ENCODE measurements at regions not wholly inside any gene's neighbourhood (a gene's known extent, or its start where the extent isn't known, plus 50 kb on each side); places are given as distances from the start of the nearest gene placed in this dataset.

GRCh38 chr12:123092866-123093265, 58.0 kb downstream of the PITPNM2 start:
- Histone ChIP-seq H3K4me1 (no peaks in the 10 kb centered on the region), H3K27ac (no peak overlapping the region), H3K79me2 (peaks cover 31% of the 10 kb centered on the region), H3K9me3 (ENCODE audit: control insufficient read depth, low read length) (no peaks in the 10 kb centered on the region), H3K9ac (no peak overlapping the region), H2AFZ (no peak overlapping the region), H3K4me2 (ENCODE audit: low read length) (no peak overlapping the region), H3K36me3 (ENCODE audit: control insufficient read depth, insufficient read depth, low read length) (no peaks in the 10 kb centered on the region), H3K27me3 (ENCODE audit: control insufficient read depth, insufficient read depth, low read length) (no peaks in the 10 kb centered on the region), H3K4me3 (ENCODE audit: low read depth, low read length) (no peak overlapping the region)
- no peak for TF ChIP-seq CTCF (IDR thresholded peaks at IDR 0.05)

GRCh38 chr12:123091230-123092150, 59.4 kb downstream of the PITPNM2 start:
- H3K36me3 ChIP-seq (ENCODE audit: control insufficient read depth, insufficient read depth, low read length) = no peaks in the 10 kb centered on the region
- H3K9me3 ChIP-seq (ENCODE audit: control insufficient read depth, low read length) = no peaks in the 10 kb centered on the region
- H3K4me1 ChIP-seq = no peaks in the 10 kb centered on the region
- H3K27ac ChIP-seq = no peak overlapping the region
- H3K9ac ChIP-seq = no peak overlapping the region
- H3K4me3 ChIP-seq (ENCODE audit: low read depth, low read length) = no peak overlapping the region
- H3K4me2 ChIP-seq (ENCODE audit: low read length) = no peak overlapping the region
- H2AFZ ChIP-seq = no peak overlapping the region
- H3K79me2 ChIP-seq = peaks cover 26% of the 10 kb centered on the region
- no peaks in the 10 kb centered on the region for H3K27me3 ChIP-seq (ENCODE audit: control insufficient read depth, insufficient read depth, low read length)
- TF ChIP-seq CTCF (IDR thresholded peaks at IDR 0.05) = no peak

GRCh38 chr12:123089631-123090353, 61.1 kb downstream of the PITPNM2 start:
- Histone ChIP-seq H3K4me2 (ENCODE audit: low read length) (no peak overlapping the region), H3K4me1 (no peaks in the 10 kb centered on the region), H3K27ac (no peak overlapping the region), H3K27me3 (ENCODE audit: control insufficient read depth, insufficient read depth, low read length) (no peaks in the 10 kb centered on the region), H2AFZ (no peak overlapping the region), H3K9me3 (ENCODE audit: control insufficient read depth, low read length) (no peaks in the 10 kb centered on the region), H3K79me2 (peaks cover 18% of the 10 kb centered on the region), H3K9ac (no peak overlapping the region), H3K4me3 (ENCODE audit: low read depth, low read length) (no peak overlapping the region), H3K36me3 (ENCODE audit: control insufficient read depth, insufficient read depth, low read length) (no peaks in the 10 kb centered on the region)
- no peak for TF ChIP-seq CTCF (IDR thresholded peaks at IDR 0.05)

- Histone ChIP-seq H3K9ac (no peak overlapping the region), H3K79me2 (peaks cover 17% of the 10 kb centered on the region), H3K9me3 (ENCODE audit: control insufficient read depth, low read length) (no peaks in the 10 kb centered on the region), H3K4me1 (no peaks in the 10 kb centered on the region), H3K36me3 (ENCODE audit: control insufficient read depth, insufficient read depth, low read length) (no peaks in the 10 kb centered on the region), H3K27me3 (ENCODE audit: control insufficient read depth, insufficient read depth, low read length) (no peaks in the 10 kb centered on the region), H3K4me2 (ENCODE audit: low read length) (no peak overlapping the region), H3K4me3 (ENCODE audit: low read depth, low read length) (no peak overlapping the region), H3K27ac (no peak overlapping the region), H2AFZ (no peak overlapping the region)
- TF ChIP-seq CTCF (IDR thresholded peaks at IDR 0.05) = no peak
Observed at GRCh38 chr12:123089140-123089539, 61.8 kb downstream of the PITPNM2 start.

All from parathyroid adenoma (tissue), 2 donors.